ENCODE measurements at regions not wholly inside any gene's neighbourhood (a gene's known extent, or its start where the extent isn't known, plus 50 kb on each side); places are given as distances from the start of the nearest gene placed in this dataset.

DNA sequence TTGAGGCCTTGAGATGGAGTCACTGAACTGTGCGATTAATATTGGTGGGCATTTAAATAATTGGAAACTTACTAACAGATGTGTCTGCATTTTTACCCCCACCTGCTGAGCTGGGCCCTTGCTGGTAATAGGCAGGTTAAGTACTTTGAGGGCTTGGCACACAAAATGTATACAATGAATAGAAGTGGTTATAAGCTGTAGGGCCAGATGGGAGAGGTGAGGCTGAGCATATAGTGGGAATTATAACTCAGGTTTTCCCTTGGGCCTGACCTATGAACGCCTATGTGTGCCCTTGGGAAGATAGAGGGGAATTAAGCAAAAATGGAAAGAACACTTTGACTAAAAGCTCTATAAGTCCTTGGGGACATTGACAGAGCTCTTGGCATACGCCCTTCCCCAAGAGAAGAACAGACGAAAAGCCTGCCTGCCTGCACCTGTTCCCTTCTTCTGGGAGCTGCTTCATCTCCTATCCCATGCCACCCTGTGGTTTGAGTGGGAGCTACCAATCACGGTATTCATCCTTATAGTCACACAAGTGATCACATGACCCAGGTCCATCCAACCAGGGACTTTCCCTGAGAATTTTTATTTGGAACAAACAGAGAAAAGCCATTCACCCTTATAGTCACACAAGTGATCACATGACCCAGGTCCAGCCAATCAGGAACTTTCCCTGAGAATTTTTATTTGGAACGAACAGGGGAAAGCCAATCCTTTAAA is 260.7 kb upstream of the CSF3R start:
- no peak overlapping the region for H3K4me3 ChIP-seq (ENCODE audit: low read depth, low read length)
- WGBS: 84% methylated on average over 6 of the region's 6 CpGs
- H3K36me3 ChIP-seq (ENCODE audit: insufficient read depth): no peaks in the 10 kb centered on the region
- no peak for DNase-seq (ENCODE audit: extremely low spot score)
- H3K4me1 ChIP-seq (ENCODE audit: insufficient read depth): no peaks in the 10 kb centered on the region
- no peak overlapping the region for H3K27ac ChIP-seq (ENCODE audit: low read depth)

DNA sequence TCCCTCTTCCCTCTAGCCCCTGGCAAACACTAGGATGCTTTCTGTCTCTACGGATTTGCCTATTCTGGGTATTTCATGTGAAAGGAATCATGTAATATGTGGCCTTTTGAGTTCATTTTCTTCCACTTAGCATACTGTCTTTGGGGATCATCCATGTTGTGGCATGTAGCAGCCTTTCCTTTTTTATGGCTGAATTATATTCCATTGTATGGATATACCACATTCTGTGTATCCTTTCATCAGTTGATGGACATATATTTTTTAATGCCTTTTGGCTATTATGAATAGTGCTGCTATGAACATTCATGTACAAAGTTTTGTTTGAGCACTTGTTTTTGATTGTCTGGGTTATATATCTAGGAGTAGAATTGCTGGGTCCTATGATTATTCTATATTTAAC is 258.4 kb upstream of the CSF3R start:
- 87% methylated on average over 1 of the region's 1 CpG for WGBS

DNA sequence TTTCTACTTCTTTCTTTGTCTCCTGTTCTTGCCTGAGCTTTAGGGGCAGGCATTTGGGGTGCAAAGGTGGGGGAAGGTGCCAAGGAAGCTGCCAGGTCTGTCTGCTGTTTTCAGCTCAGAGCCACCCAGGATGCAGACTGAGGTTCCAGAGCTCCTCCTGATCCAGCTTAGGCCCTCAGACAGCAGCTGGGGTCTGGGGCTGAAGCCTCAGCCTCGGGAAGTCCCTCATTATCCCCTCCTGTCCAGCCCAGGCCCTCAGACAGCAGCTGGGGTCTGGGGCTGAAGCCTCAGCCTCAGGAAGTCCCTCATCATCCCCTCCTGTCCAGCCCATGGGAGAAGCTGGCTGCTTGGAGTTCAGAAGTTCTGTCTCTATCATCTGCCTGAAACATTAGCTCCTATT is 257.7 kb upstream of the CSF3R start:
- 40% methylated on average over 1 of the region's 1 CpG for whole genome bisulfite sequencing
- Histone ChIP-seq H3K36me3 (ENCODE audit: insufficient read depth) (no peaks in the 10 kb centered on the region), H3K27ac (ENCODE audit: low read depth) (no peak overlapping the region), H3K4me1 (ENCODE audit: insufficient read depth) (no peaks in the 10 kb centered on the region), H3K4me3 (ENCODE audit: low read depth, low read length) (no peak overlapping the region)
- no peak for DNase-seq (ENCODE audit: extremely low spot score)

More for the DNA sequence above, 258.4 kb upstream of the CSF3R start:
- no peak overlapping the region for H3K27ac ChIP-seq (ENCODE audit: low read depth)
- no peak for DNase-seq (ENCODE audit: extremely low spot score)
- H3K4me3 ChIP-seq (ENCODE audit: low read depth, low read length): no peak overlapping the region
- no peaks in the 10 kb centered on the region for H3K36me3 ChIP-seq (ENCODE audit: insufficient read depth)
- H3K4me1 ChIP-seq (ENCODE audit: insufficient read depth): no peaks in the 10 kb centered on the region

DNA sequence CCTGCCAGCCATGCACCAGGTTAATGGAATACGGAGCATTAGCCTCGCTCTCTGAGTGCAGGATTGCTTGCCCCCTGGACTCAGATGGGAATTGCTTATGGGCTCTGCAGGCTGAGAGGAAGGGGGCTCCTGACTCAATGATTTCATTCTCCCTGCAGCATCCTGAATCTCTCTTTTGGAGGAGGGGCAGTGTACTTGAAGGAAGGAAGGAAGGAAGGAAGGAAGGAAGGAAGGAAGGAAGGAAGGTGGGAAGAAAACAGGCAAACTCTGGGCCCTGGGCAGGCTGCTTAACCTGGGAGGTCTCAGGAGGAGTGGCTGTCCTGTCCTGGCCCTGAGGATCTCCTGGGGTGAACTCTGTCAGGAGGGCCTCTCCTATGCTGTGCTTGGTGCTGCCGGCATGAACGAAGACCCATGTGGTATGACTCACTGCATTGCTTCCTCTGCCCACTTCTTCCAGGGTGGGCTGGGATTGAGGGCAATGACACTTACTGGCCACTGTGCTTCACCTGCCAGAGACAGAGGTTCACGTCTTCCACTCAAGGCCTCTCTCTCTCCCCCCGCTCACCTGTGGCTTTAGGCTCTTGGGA is 257.1 kb upstream of the CSF3R start:
- H3K36me3 ChIP-seq (ENCODE audit: insufficient read depth): no peaks in the 10 kb centered on the region
- H3K4me1 ChIP-seq (ENCODE audit: insufficient read depth): no peaks in the 10 kb centered on the region
- DNase-seq (ENCODE audit: extremely low spot score): no peak
- H3K4me3 ChIP-seq (ENCODE audit: low read depth, low read length): no peak overlapping the region
- H3K27ac ChIP-seq (ENCODE audit: low read depth): no peak overlapping the region
- WGBS: 72% methylated on average over 6 of the region's 6 CpGs

DNA sequence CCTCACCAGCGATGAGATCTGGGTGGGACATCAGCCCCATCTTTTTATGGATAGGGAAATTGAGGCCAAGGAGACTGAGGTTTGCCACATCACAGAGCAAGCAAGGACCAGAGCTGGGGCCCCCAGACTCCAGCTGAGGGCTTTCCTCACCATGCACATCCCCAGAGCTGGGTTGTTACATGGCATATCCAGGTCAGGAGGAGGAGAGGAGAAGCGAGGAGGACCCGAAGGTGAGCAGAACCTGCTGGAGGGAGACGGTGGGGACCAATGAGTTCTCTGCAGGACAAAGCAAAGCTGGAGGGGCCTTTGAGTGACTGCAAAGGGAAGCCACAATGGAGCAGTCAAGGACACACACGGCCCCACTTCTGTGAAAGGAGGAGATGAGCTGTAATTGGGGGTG is 255.5 kb upstream of the CSF3R start:
- Histone ChIP-seq H3K36me3 (ENCODE audit: insufficient read depth) (no peaks in the 10 kb centered on the region), H3K27ac (ENCODE audit: low read depth) (no peak overlapping the region), H3K4me3 (ENCODE audit: low read depth, low read length) (no peak overlapping the region), H3K4me1 (ENCODE audit: insufficient read depth) (no peaks in the 10 kb centered on the region)
- WGBS: 62% methylated on average over 5 of the region's 5 CpGs
- no peak for DNase-seq (ENCODE audit: extremely low spot score)

DNA sequence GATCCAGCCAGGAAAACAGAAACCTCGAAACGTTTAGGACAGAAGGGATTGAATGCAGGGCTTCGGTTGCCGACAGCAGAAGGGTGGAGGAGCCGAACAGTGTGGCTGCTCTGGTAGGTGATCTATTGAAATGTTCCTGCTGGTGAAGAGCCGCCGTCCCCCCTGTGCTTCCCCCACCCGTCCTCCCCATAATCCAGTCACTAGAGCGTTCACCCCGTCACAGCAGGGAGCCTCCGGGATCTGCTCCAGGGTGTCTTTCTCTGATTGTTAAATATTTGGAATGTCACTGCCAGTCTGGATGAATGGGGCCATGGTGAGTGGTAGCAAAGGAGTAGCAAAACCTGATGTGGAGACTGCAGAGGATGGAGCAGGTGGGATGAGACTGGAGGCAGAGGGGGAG is 255.1 kb upstream of the CSF3R start:
- Histone ChIP-seq H3K4me3 (ENCODE audit: low read depth, low read length) (no peak overlapping the region), H3K4me1 (ENCODE audit: insufficient read depth) (no peaks in the 10 kb centered on the region), H3K36me3 (ENCODE audit: insufficient read depth) (no peaks in the 10 kb centered on the region), H3K27ac (ENCODE audit: low read depth) (no peak overlapping the region)
- WGBS: 21% methylated on average over 11 of the region's 11 CpGs
- no peak for DNase-seq (ENCODE audit: extremely low spot score)

DNA sequence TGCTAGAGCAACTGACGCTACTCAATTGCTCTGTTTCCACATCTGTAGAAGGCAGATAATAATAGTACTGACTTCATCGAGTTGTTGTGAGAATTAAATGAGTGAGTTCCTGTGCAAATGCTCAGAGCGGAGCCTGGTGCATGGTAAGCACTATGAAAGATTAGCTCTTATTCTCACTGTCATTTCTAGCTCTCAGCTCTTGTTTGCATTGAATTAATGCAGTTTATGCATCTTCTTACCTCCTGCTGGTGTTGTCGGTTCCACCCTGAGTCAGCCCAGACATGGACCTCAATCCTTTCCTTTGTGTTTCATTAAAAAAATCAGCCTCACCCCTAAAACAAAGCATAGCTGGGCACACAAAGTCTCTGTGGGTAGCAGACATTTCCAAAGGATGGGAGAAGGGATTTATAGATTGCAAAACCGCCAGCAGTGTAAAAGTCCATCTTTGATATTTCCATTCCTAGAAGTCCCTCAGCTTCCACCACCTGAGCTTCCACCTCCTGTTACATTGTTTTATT is 254.4 kb upstream of the CSF3R start:
- 73% methylated on average over 5 of the region's 5 CpGs for WGBS
- Histone ChIP-seq H3K27ac (ENCODE audit: low read depth) (no peak overlapping the region), H3K36me3 (ENCODE audit: insufficient read depth) (no peaks in the 10 kb centered on the region), H3K4me3 (ENCODE audit: low read depth, low read length) (no peak overlapping the region), H3K4me1 (ENCODE audit: insufficient read depth) (no peaks in the 10 kb centered on the region)
- DNase-seq (ENCODE audit: extremely low spot score): no peak

DNA sequence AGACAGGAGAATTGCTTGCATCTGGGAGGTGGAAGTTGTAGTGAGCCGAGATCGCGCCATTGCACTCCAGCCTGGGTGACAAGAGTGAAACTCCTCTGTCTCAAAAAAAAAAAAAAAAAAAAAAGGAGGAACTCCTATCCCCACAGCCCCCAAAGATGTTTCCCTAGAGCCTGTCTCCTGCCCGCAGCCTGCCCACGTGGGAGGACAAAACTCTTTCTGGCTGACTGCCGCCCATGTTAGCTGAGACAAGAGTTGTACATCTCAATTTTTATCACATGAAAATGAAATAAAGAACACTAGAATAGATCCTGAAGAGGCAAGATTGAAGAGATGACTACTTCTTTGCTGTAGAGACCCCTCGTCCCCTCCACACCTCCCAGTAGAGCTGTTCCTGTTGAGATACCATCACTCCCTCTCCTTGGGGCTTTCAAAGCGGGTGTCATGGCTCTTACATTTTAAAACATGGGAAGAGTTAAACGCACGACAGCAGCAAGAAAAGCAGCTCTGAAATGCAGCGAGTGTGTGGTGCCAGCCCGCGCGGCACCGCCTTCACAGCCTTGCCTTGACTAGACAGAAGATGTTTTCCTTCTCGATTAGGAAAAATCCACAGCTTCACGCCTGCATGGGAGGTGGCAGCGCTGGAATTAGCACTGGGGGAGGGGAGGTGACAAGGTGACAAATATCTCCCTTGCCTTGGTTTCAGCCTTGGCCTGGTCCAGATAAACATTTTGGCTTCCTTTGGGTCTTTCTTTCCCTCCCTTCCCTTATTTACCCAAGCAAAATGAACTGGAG is 253.4 kb upstream of the CSF3R start:
- 46% methylated on average over 18 of the region's 18 CpGs for WGBS
- no peak overlapping the region for H3K27ac ChIP-seq (ENCODE audit: low read depth)
- DNase-seq (ENCODE audit: extremely low spot score): no peak
- H3K36me3 ChIP-seq (ENCODE audit: insufficient read depth): no peaks in the 10 kb centered on the region
- H3K4me1 ChIP-seq (ENCODE audit: insufficient read depth): no peaks in the 10 kb centered on the region
- no peak overlapping the region for H3K4me3 ChIP-seq (ENCODE audit: low read depth, low read length)

DNA sequence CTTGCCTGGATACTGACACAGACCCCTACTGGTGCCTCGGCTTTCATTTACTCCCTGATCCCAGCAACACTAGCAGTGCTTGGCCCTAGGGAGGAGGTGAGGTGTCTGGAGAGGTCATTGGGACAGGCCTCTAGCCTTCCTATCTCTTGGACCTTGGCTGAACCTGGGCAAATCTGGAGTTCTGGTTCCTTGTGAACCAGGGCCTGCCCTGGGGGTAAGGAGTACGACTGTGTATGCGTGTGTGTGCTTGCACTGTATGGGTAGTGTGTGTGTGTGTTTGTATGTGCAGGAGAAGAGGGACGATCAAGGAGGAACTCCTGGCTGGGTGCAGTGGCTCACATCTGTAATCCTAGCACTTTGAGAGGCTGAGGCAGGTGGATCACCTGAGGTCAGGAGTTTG is 252.7 kb upstream of the CSF3R start:
- Histone ChIP-seq H3K4me1 (ENCODE audit: insufficient read depth) (no peaks in the 10 kb centered on the region), H3K4me3 (ENCODE audit: low read depth, low read length) (no peak overlapping the region), H3K27ac (ENCODE audit: low read depth) (no peak overlapping the region), H3K36me3 (ENCODE audit: insufficient read depth) (no peaks in the 10 kb centered on the region)
- DNase-seq (ENCODE audit: extremely low spot score): no peak
- WGBS: 81% methylated on average over 4 of the region's 4 CpGs

DNA sequence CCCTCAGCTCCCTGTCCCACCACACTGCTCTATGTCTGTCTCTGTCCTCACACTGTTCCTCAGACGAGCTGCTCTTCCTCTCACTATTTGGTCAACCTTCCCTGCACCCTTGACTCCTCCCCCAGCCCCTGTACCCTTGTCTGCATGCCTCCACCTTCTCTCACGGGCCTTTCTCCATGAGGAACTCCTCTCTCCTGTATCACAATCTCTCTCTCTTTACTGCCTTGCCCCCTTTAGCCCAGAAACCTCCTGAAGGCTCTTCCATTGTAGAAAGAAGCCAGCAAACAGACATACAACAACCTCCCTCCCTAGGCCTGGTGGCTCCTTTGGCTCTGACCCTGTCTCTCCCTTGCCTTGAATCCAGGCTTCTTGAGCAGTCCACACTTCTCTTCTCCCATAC is 251.6 kb upstream of the CSF3R start:
- Histone ChIP-seq H3K4me1 (ENCODE audit: insufficient read depth) (no peaks in the 10 kb centered on the region), H3K27ac (ENCODE audit: low read depth) (no peak overlapping the region), H3K4me3 (ENCODE audit: low read depth, low read length) (no peak overlapping the region), H3K36me3 (ENCODE audit: insufficient read depth) (no peaks in the 10 kb centered on the region)
- 47% methylated on average over 2 of the region's 2 CpGs for WGBS
- no peak for DNase-seq (ENCODE audit: extremely low spot score)

DNA sequence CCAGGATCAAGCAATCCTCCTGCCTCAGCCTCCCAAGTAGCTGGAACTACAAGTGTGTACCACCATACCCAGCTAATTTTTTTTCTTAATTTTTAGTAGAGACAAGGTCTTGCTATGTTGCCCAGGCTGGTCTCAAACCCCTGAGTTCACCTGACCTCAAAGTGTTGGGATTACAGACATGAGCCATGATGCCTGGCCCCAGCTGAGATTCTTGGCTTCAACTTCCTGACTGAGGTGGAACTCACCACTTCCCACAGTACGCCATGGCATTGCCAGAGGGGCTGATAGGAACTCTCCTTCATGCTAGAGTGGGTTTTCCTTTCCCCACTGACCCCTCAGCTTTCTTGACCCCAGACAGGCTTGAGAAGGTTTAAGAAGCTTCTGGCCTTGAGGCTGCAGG is 251.0 kb upstream of the CSF3R start:
- no peak for DNase-seq (ENCODE audit: extremely low spot score)
- Histone ChIP-seq H3K4me3 (ENCODE audit: low read depth, low read length) (no peak overlapping the region), H3K27ac (ENCODE audit: low read depth) (no peak overlapping the region), H3K4me1 (ENCODE audit: insufficient read depth) (no peaks in the 10 kb centered on the region), H3K36me3 (ENCODE audit: insufficient read depth) (no peaks in the 10 kb centered on the region)
- 2% methylated on average over 1 of the region's 1 CpG for WGBS

DNA sequence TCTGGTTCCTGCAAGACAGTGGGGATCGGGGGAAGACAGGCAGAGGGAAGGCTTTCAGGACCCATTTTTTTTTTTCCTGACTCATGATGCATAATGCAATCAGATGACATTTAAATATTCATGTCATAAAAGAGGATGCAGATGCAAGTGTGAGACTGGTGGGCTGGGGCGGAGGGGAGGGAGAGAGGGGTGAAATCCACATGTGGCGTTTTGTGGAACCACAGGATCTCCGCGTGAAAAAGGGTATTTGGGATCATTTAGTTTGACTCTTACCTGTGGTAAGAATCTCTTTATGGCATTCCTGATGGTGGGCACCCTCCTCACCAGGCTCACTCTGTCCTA is 249.3 kb upstream of the CSF3R start:
- no peak for DNase-seq (ENCODE audit: extremely low spot score)
- no peaks in the 10 kb centered on the region for H3K36me3 ChIP-seq (ENCODE audit: insufficient read depth)
- H3K27ac ChIP-seq (ENCODE audit: low read depth): no peak overlapping the region
- H3K4me1 ChIP-seq (ENCODE audit: insufficient read depth): no peaks in the 10 kb centered on the region
- no peak overlapping the region for H3K4me3 ChIP-seq (ENCODE audit: low read depth, low read length)
- 86% methylated on average over 5 of the region's 5 CpGs for WGBS

DNA sequence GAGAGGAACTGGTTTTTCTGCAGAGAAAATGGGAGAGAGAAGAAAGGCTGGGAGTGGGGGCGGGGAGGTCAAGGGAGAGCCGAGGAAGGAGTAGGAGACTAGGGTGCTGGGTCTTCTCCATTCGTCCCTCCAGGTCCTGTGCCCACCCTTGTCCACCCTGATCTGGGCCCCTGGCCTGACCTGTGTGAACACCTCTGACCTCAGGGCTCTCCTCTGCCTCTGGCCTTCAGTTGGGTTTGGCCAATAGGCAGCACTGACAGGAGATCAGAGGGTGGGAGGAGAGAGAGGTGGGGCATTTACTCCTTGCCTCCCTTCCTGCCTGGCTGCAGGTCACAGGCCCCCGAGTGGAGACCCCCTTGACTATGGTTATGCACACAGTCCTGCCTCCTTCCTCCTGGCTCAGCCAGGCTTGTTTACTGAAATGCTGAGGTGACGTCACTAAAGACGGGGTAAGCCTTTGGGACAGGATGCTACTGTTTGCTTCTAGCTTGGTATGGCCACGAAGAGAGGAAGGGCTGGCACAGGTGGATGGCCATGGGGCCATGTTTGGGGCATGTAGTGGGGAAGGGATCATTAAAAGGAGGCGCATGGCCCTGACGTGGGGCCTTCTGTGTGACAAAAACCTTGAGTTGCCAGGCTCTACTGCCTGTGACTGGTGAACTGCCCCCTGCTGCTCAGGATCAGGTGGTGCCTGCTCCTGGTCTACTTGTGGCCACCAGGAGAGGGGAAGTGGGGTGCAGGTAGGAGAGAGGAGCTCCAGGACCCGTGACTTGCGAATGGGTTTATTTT is 248.7 kb upstream of the CSF3R start:
- DNase-seq (ENCODE audit: extremely low spot score): no peak
- 54% methylated on average over 11 of the region's 11 CpGs for WGBS
- Histone ChIP-seq H3K4me1 (ENCODE audit: insufficient read depth) (no peaks in the 10 kb centered on the region), H3K36me3 (ENCODE audit: insufficient read depth) (no peaks in the 10 kb centered on the region), H3K4me3 (ENCODE audit: low read depth, low read length) (no peak overlapping the region), H3K27ac (ENCODE audit: low read depth) (no peak overlapping the region)
